HG03175 (cell line): ENCODE measurements at regions not wholly inside any gene's neighbourhood (a gene's known extent, or its start where the extent isn't known, plus 50 kb on each side); places are given as distances from the start of the nearest gene placed in this dataset.
"Not testable (repeated sequence)": the region's sequence is repeated elsewhere in the genome, so short reads cannot be mapped to it uniquely, and the experiment has no call there.

ENCODE experiments used
- ATAC-seq: cut with Tn5 transposase; IDR thresholded peaks from one replicate; pipeline ENCODE4 v1.9.1; 2021; ENCODE audit warnings: mild to moderate bottlenecking, moderate library complexity; ENCODE audit not compliant: unreplicated experiment

DNA sequence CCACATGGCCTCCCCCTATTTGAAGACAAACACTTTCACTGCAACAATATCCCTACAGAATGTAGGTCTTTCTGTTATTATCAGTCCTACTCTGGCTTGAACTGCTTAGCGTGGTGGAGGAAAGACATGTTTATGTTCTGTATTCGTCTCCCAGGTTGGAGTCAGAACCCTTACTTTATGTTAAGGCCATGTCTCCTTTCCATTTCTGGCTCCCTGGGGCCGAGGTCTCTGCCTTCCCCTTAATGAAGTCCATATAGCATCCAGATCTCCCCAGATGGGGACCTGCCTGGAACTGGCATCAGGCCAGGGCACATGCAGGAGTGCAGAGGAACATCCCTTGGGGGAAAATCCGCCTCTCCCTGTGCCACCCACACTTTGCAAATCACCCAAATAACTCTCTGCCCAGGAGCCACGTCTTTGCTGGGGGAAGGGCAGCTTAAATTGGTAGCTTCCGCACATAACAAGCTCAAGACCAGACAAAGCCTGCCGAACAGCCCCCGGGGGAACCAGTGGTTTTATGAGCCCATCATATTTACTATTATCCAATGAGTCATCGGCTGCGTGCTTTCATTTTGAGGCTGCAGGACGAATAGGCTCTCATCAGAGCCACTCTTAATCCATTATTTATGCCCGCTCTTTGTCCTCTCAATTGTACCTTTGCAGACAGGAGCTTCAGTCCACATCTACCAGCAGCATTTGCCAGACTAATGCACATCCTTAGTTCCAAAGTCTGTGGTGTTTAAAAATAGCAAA, 237.0 kb downstream of the UACA start:
- ATAC-seq, result no peak

DNA sequence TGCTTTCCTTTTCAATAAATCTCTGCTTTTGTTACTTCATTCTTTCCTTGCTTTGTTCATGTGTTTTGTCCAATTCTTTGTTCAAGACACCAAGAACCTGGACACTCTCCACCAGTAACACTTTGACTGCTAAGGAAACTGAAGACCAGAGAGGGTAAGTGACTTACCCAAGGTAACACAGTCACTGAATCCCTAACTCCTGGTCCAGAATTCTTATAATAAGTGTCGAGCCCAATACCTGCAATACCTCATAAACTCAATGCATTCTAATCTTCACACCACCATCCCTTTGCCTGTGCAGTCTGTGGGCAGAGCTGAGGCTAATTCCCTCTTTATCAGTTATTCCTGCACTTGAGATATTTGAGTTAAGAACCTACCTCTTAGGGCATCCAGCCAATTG, 237.8 kb downstream of the UACA start:
- no peak for ATAC-seq

DNA sequence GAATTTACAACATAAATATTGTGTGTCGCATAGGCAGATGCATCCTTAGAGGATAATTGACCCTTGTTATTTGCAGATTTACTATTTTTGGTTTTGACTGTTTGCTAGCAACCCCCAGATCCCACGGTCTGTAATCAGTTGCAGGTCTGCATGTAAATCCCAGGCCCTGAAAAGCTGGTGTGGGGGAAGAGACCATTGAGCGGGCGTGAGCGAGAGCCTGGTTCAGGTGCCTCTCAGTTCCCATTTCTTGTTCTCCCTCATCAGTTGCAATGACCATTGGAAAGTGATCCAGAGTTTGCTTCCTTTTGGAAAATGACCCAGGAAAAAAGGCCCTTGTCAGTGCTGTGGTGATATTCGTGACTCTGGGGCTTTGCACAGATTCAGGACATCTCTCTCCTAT, 238.9 kb downstream of the UACA start:
- ATAC-seq, result no peak

DNA sequence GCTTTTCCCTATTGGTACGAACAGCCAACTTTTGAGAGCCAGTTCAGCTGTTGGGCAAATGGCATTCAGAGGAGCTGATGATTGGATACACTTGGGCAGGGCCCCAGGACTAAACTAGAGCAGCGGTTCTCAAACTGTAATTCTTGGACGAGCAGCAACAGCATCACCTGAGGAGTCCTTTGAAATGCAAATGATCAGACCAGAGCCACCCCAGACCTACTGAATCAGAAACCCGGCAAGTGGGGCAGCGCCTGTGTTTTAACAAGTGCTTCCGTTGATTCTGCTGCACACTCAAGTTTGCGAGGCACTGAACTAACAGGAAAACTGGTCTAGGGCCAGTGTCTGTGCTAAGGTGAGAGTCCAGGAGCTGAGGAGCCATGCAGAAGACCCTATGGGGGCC, 239.7 kb downstream of the UACA start:
- no peak for ATAC-seq

DNA sequence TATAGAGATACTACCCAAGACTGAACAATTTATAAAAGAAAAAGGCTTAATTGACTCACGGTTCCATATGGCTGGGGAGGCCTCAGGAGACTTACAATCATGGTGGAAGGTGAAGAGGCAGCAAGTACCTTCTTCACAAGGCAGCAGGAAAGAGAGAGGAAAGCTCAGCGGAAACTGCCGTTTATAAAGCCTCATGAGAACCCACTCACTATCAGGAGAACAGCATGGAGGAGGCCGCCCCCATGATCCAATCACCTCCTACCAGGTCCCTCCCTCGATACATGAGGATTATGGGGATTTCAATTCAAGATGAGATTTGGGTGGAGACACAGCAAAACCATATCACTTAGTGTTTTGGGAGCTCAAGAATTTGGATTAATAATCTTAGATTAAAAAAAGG, 240.2 kb downstream of the UACA start:
- no peak for ATAC-seq

DNA sequence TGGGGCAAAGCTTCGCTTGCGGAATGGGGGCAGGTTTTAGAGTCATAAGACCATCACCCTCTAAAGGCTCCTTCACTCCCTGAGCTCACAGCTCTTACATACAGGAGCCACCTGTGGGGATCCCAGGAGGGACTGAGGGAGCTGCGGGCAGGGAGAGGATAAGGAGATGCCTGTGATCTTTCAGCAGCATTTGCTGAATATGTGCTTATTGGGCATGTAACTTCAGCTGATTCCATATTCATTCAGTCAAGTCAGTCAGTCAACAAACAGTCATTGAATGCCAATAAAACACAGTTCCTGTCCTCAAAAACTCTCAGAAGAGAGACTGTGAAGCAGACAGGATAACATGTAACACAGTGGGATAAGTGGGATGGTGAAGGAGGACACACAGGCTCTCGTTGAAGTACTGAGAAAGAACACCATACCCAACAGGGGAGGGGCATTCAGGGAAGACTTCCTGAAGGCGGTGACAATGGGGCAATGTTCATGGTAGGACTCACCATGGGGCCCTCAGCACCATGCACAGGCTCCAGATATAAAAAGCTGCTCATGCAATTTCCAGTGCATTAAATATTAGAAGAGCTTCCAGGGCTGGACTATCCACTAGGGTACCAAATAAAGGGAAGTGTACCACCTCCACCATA, 240.9 kb downstream of the UACA start:
- no peak for ATAC-seq

DNA sequence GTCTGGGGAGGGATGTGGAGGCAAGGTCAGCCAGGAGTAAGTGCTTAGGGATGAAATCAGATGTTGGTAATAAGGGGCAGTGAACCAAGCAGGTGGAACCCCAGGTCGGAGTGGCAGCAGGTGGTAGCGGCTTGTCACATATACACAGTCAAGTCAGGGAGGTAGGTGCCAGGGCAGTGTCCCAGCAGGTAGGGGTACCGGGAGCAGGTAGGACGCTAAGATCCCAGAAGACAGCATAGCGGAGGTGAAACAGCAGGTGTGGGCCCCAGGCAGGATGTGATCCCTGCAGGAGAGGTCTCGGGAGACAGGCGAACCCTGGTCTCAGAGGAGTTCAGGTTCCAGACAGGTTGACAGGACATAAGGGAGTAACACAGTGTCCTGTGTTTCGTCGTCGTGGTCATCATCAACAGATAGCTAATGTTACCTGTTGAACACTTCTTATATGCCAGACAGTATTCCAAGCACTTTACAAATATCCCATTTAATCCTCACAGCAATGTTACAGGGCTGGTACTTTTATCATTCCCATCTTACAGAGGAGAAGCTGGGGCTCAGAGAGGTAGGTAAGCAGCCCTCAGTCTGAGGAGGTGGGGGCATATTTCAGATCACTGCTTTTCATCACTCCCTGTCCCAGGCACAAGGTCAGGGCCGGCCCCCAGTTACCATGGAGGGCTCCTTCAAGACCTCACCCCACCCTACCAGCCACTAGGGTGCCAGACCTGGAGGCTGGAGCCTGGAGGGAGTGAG, 241.6 kb downstream of the UACA start:
- ATAC-seq, result no peak

DNA sequence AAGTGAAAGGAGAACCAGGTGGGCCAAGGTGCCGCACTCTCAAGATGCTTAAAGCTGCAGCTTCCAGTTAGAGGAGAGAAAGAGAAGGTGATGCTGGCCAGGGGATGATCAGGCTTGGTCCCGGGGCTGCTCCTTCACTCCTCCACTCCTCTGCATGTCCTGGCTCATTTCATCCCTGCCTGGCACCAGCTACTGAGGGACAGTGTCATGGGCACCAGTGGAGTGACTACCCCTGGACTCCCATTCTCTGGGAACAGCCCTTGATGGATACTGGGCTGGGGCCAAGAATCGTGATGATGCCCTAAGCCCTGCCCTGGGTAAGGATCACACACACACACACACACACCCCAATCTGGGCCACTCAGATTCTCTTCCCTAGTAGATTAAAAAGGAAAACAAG, 243.7 kb downstream of the UACA start:
- no peak for ATAC-seq

DNA sequence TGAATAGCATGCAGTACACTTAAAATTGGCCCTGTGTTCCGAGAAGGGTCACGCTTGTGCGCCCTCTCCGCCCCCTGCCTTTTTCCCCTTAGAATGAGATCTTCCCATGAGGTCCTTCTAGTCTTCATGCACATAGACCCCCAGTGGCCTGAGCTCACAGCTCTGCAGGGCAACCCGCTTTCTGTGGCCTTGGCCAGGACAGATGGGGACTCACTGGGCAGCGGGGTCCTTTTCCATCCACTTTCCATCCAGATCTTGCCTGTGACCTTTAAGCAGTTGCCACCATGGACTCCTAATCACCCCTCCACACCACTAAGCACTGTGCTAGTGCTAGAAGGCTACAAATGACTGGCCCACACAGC, 244.4 kb downstream of the UACA start:
- no peak for ATAC-seq

DNA sequence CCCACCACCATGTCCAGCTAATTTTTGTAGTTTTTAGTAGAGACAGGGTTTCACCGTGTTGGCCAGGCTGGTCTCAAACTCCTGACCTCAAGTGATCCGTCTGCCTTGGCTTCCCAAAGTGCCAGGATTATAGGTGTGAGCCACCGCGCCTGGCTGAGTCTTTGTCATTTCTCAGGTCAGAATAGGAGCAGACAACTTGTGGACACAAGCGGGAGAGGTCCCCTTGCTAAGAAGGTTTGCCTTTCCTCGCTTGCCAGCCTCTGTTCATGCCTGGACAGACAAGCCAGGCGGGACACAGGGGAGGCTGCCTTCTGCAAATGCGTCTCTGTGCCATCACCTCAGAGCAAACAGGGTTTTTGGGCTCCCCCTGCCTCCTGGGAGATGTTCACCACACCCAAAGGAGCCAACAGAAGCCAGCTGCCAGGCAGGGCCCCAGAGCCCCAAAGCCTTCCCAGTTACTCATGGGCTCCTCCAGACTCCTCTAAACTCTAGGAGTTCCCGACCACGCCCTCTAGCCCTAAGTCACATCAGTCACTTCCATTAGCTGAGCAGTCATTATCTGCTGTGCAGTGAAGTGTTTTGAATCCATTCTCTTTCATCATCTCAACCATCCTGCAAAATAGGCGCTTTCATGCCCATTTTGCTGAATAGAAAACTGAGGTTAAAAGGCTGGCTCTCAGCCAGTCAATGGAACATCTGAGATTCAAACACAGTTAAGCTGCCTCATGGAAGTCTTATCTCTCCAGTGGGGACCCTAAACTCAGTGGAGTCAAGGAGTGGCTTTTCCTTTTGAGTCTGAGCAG, 245.0 kb downstream of the UACA start:
- no peak for ATAC-seq

DNA sequence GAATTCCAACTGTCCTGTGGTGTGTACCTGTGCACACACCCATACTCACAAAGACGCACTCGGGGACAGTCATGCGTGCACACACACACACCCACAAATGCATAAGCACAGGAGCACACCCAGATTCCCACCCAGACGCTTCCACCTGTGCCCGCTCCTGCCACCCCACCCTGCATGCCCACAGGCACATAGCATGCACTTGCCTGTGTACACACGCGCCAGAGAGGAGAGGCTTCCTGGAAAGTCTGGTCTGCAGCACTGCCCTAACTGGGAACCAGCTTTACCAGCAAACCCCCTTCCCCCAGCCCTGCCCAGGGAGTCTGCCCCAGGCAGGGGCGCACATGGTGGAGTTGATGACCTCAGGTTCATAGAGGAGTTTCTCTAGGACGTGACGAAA, 246.2 kb downstream of the UACA start:
- ATAC-seq, result no peak

DNA sequence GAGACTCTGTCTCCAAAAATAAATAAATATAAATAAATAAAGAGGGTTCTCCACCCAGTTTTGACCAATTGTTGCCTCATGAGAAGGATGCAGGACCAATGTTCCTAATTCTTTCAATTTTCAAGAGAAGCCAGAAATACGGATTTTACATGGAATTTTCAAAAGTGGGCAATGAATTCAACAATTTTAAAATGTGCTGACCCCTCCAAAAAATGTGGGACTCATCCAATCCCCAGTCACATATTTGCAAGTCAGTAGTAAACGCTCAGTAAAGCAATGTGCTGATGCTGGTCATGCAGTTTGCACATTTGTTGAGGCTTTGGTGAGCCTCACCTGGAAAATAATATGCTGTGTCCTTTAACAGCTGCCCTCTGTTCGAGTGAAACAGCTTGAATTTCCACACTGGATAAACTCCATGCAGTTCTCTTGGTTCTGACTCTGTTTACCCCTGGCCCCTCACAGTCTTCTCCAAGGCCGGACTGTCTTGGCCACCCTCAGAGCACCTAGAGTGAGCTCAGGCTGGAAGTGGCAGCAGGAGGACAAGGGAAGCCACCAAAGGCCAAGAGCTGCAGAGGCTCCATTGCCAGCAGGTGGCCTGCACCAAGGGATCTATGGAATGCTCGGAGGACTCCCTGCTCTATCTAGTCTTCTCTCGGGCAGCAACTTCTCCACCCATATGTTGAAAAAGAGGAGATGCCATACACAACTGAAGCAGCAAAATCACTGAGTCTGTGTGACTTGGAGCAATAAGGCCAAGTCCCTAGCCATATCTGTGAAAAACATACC, 246.8 kb downstream of the UACA start:
- no peak for ATAC-seq

DNA sequence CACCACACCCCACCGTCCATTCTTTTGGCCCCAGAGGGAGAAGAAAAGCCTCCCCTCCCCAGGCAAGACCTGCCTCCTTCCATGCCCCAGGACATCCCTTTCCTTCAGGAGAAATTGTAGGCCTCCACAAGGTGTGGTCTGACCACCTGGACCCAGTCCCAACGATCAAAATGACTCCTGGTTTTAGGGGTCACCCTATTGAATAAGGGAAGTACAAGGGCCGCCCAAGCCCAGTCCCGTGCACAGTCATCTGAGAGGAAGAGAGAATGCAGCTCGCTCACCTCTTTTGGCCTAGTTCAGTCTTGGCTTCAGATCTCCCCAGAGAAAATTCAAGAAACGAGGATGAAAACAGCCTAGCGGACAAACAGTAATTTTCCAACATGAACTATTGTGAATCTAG, 249.1 kb downstream of the UACA start:
- ATAC-seq, result no peak

DNA sequence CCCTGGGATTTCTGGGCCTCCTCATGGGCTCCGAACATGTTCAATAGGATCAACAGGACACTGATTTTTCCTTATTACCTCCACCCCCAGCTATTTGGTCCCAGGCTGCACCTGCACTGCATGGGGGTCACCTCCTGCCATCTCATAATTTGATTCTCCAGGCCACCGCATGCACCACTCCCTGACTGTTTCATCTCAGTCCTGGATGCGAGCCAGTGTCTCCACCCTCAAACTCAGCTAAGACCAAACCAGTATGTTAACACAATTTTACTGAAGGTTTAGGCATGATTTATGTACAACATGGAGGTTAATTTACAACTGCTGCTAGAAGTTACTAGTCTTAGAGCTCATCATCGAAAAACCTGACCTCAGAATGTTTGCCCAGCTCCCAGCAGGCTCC, 249.5 kb downstream of the UACA start:
- no peak for ATAC-seq

DNA sequence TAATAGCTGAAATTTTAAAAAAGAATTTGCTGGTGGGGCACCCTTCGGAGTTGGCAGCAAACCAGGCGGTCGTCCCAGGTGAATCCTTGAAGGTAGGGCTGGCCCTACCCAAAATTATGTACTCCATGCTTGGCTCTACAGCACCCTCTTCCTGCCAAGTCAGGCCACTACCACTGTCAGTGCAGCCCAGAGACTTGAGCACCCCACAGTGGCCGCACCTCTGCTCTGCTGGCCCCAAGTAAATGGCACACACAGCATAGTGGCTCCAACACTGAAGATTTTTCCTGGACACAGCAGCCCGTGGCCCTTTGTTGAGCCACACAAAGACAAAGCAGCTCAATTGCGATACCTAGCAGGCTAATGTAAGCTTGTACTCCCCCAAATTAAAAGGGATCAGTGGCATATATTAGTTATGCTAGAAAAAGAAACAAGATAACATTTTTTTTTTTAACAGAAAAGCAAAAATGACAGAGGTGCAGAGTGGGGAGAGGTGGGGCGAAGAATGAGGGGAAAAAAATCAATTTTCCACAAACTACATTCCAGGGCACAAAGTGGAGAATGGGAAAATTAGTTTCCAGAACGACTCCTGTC, 250.5 kb downstream of the UACA start:
- ATAC-seq, result peak; percentile 80

DNA sequence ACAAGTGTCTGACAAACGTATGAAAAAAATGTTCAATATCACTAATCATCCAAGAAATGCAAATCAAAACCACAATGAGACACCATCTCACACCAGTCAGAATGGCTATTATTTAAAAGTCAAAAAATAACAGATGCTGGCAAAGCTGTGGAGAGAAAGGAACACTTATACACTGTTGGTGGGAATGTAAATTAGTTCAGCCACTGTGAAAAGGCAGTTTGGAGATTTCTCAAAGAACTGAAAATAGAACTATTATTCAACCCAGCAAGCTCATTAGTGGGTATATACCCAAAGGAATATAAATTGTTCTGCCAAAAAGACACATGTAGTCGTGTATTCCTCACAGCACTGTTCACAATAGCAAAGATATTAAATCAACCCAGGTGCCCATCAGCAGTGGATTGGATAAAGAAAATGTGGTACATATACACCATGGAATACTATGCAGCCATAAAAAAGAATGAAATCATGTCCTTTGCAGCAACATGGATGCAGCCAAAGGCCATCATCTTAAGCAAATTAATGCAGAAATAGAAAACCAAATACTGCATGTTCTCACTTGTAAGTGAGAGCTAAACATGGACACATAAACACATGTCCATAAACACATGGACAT, 251.3 kb downstream of the UACA start:
- not testable (repeated sequence) for ATAC-seq

DNA sequence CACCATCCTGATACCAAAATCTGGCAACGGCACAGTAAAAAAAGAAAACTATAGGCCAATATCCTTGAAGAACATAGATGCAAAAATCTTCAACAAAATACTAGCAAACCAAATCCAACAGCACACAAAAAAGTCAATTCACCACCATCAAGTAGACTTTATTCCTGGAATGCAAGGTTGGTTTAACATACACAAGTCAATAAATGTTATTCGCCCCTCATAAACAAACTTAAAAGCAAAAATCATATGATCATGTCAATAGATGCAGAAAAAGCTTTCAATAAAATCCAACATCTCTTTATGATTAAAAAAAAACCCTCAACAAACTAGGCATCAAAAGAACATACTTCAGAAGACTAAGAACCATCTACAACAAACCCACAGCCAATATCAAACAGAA, 252.9 kb downstream of the UACA start:
- no peak for ATAC-seq

DNA sequence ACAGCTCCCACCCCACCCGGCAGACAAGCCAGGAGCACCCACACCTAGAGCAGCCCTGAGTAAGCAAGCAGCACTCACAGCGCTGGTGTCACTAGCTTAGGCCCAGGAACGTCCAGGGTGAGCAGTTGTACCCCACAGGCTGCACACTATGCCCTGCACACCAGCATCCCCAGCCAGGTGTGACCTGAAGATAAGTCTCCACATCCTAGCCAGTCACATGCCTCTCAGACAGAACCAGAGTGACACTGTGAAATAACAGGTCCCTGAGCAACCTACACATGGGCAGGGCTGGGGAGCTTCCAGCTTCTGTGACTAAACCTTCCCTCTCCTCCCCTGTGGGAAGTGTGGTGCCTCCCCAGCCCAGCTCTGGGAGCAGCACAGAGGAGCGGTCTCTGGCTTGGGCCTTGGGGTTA, 253.6 kb downstream of the UACA start:
- ATAC-seq, result no peak

DNA sequence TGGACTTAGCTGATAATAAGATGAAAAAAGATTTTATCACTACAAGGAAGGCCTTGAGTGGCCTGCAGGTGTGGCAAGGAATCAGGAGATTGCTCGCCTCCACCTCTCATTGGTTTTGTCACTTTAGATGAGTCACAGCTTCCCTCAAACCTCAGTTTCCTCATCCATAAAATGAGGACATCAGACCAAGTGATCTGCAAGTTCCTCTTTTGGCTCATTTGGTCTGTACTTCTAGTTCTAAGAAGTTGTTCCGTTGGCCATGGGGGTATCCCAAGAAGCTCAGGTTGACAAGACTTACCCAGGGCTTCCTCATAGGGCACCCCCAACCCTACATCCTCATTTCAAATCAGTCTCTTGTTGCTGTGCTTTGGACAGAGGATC, 254.1 kb downstream of the UACA start:
- no peak for ATAC-seq
